ENCODE measurements at regions not wholly inside any gene's neighbourhood (a gene's known extent, or its start where the extent isn't known, plus 50 kb on each side); places are given as distances from the start of the nearest gene placed in this dataset.

- Mint-ChIP-seq H3K36me3 (no peaks in the 10 kb centered on the region), H3K27me3 (no peaks in the 10 kb centered on the region), H3K9me3 (peaks cover 6% of the 10 kb centered on the region), H3K27ac (no peak overlapping the region), H3K4me3 (no peak overlapping the region), H3K4me1 (ENCODE audit: low read depth) (no peaks in the 10 kb centered on the region)
- DNase-seq, result no peak
- ChIA-PET POLR2A (no interaction called here), CTCF (no interaction called here)
- intact Hi-C loops (cut with micrococcal nuclease), result no loop called here
Observed at GRCh38 chr21:16504766-16505165, 775.0 kb downstream of the USP25 start.

GRCh38 chr21:16509476-16509875 is 779.7 kb downstream of the USP25 start:
- Mint-ChIP-seq H3K27me3 (no peaks in the 10 kb centered on the region), H3K4me3 (no peak overlapping the region), H3K27ac (no peak overlapping the region), H3K36me3 (no peaks in the 10 kb centered on the region), H3K9me3 (peaks cover 6% of the 10 kb centered on the region), H3K4me1 (ENCODE audit: low read depth) (no peaks in the 10 kb centered on the region)
- intact Hi-C loops (cut with micrococcal nuclease), result no loop called here
- ChIA-PET CTCF (no interaction called here), POLR2A (no interaction called here)
- DNase-seq, result no peak

GRCh38 chr21:16514316-16514715 is 784.5 kb downstream of the USP25 start:
- CTCF ChIA-PET, result no interaction called here
- DNase-seq, result no peak
- Mint-ChIP-seq H3K27me3 (no peaks in the 10 kb centered on the region), H3K27ac (no peak overlapping the region), H3K4me3 (no peak overlapping the region), H3K4me1 (ENCODE audit: low read depth) (no peaks in the 10 kb centered on the region), H3K36me3 (no peaks in the 10 kb centered on the region), H3K9me3 (peaks cover 9% of the 10 kb centered on the region)
- POLR2A ChIA-PET, result no interaction called here
- intact Hi-C loops (cut with micrococcal nuclease), result no loop called here

GRCh38 chr21:16517383-16517782 is 787.6 kb downstream of the USP25 start:
- ChIA-PET CTCF (no interaction called here), POLR2A (no interaction called here)
- DNase-seq, result no peak
- H3K27ac Mint-ChIP-seq, result no peak overlapping the region
- H3K4me1 Mint-ChIP-seq (ENCODE audit: low read depth), result no peaks in the 10 kb centered on the region
- intact Hi-C loops (cut with micrococcal nuclease), result no loop called here
- no peaks in the 10 kb centered on the region for H3K36me3 Mint-ChIP-seq
- H3K9me3 Mint-ChIP-seq, result peaks cover 8% of the 10 kb centered on the region
- H3K4me3 Mint-ChIP-seq, result no peak overlapping the region
- H3K27me3 Mint-ChIP-seq, result no peaks in the 10 kb centered on the region

GRCh38 chr21:16519036-16519435 is 789.3 kb downstream of the USP25 start:
- ChIA-PET CTCF (no interaction called here), POLR2A (no interaction called here)
- no peak for DNase-seq
- Mint-ChIP-seq H3K9me3 (peaks cover 8% of the 10 kb centered on the region), H3K36me3 (no peaks in the 10 kb centered on the region), H3K4me3 (no peak overlapping the region), H3K4me1 (ENCODE audit: low read depth) (no peaks in the 10 kb centered on the region), H3K27ac (no peak overlapping the region), H3K27me3 (no peaks in the 10 kb centered on the region)
- intact Hi-C loops (cut with micrococcal nuclease), result no loop called here

GRCh38 chr21:16519644-16520043 is 789.9 kb downstream of the USP25 start:
- ChIA-PET POLR2A (no interaction called here), CTCF (no interaction called here)
- Mint-ChIP-seq H3K36me3 (no peaks in the 10 kb centered on the region), H3K9me3 (peaks cover 8% of the 10 kb centered on the region), H3K27ac (no peak overlapping the region), H3K4me1 (ENCODE audit: low read depth) (no peaks in the 10 kb centered on the region), H3K27me3 (no peaks in the 10 kb centered on the region), H3K4me3 (no peak overlapping the region)
- intact Hi-C loops (cut with micrococcal nuclease), result no loop called here
- no peak for DNase-seq

- H3K27me3 Mint-ChIP-seq, result no peaks in the 10 kb centered on the region
- intact Hi-C loops (cut with micrococcal nuclease), result no loop called here
- peaks cover 5% of the 10 kb centered on the region for H3K9me3 Mint-ChIP-seq
- ChIA-PET CTCF (no interaction called here), POLR2A (no interaction called here)
- no peak overlapping the region for H3K4me3 Mint-ChIP-seq
- H3K4me1 Mint-ChIP-seq (ENCODE audit: low read depth), result no peaks in the 10 kb centered on the region
- H3K27ac Mint-ChIP-seq, result no peak overlapping the region
- H3K36me3 Mint-ChIP-seq, result no peaks in the 10 kb centered on the region
- DNase-seq, result no peak
Observed at GRCh38 chr21:16522548-16522947, 792.8 kb downstream of the USP25 start.

- Mint-ChIP-seq H3K36me3 (no peaks in the 10 kb centered on the region), H3K9me3 (peaks cover 20% of the 10 kb centered on the region), H3K27ac (no peak overlapping the region), H3K4me1 (ENCODE audit: low read depth) (no peaks in the 10 kb centered on the region), H3K4me3 (no peak overlapping the region), H3K27me3 (no peaks in the 10 kb centered on the region)
- intact Hi-C loops (cut with micrococcal nuclease), result no loop called here
- POLR2A ChIA-PET, result no interaction called here
- DNase-seq, result no peak
- CTCF ChIA-PET, result no interaction called here
Observed at GRCh38 chr21:16530656-16531055, 800.9 kb downstream of the USP25 start.

GRCh38 chr21:16532840-16533239 is 803.1 kb downstream of the USP25 start:
- DNase-seq, result no peak
- ChIA-PET CTCF (no interaction called here), POLR2A (no interaction called here)
- Mint-ChIP-seq H3K27ac (no peak overlapping the region), H3K9me3 (peaks cover 16% of the 10 kb centered on the region), H3K36me3 (no peaks in the 10 kb centered on the region), H3K27me3 (no peaks in the 10 kb centered on the region), H3K4me1 (ENCODE audit: low read depth) (no peaks in the 10 kb centered on the region), H3K4me3 (no peak overlapping the region)
- intact Hi-C loops (cut with micrococcal nuclease), result no loop called here

GRCh38 chr21:16533692-16534407 is 804.1 kb downstream of the USP25 start:
- POLR2A ChIA-PET, result no interaction called here

GRCh38 chr21:16534408-16535101 is 804.8 kb downstream of the USP25 start:
- Mint-ChIP-seq H3K27ac (no peak overlapping the region), H3K9me3 (peaks cover 10% of the 10 kb centered on the region), H3K36me3 (no peaks in the 10 kb centered on the region), H3K27me3 (no peaks in the 10 kb centered on the region), H3K4me1 (ENCODE audit: low read depth) (no peaks in the 10 kb centered on the region), H3K4me3 (no peak overlapping the region)
- intact Hi-C loops (cut with micrococcal nuclease), result no loop called here
- CTCF ChIA-PET, result interaction anchor here (0.6 kb wide), 1 partner anchor 8 kb away, joined by 4 read pairs; no protein-coding TSS in a partner anchor
- POLR2A ChIA-PET, result no interaction called here
- no peak for DNase-seq

More at GRCh38 chr21:16533692-16534407, 804.1 kb downstream of the USP25 start:
- intact Hi-C loops (cut with micrococcal nuclease), result no loop called here
- Mint-ChIP-seq H3K27ac (no peak overlapping the region), H3K27me3 (no peaks in the 10 kb centered on the region), H3K4me1 (ENCODE audit: low read depth) (no peaks in the 10 kb centered on the region), H3K36me3 (no peaks in the 10 kb centered on the region), H3K4me3 (no peak overlapping the region), H3K9me3 (peaks cover 14% of the 10 kb centered on the region)
- CTCF ChIA-PET, result no interaction called here
- no peak for DNase-seq

GRCh38 chr21:16535102-16535422 is 805.3 kb downstream of the USP25 start:
- Mint-ChIP-seq H3K36me3 (no peaks in the 10 kb centered on the region), H3K27ac (no peak overlapping the region), H3K4me1 (ENCODE audit: low read depth) (no peaks in the 10 kb centered on the region), H3K4me3 (no peak overlapping the region), H3K9me3 (peaks cover 9% of the 10 kb centered on the region), H3K27me3 (no peaks in the 10 kb centered on the region)
- ChIA-PET CTCF (interaction anchor here (0.6 kb wide), 1 partner anchor 8 kb away, joined by 4 read pairs; no protein-coding TSS in a partner anchor), POLR2A (no interaction called here)
- intact Hi-C loops (cut with micrococcal nuclease), result no loop called here
- DNase-seq, result no peak

- H3K4me3 Mint-ChIP-seq, result no peak overlapping the region
- peaks cover 9% of the 10 kb centered on the region for H3K9me3 Mint-ChIP-seq
- CTCF ChIA-PET, result no interaction called here
- H3K27ac Mint-ChIP-seq, result no peak overlapping the region
- intact Hi-C loops (cut with micrococcal nuclease), result no loop called here
- H3K27me3 Mint-ChIP-seq, result no peaks in the 10 kb centered on the region
- POLR2A ChIA-PET, result no interaction called here
- no peaks in the 10 kb centered on the region for H3K4me1 Mint-ChIP-seq (ENCODE audit: low read depth)
- no peak for DNase-seq
- H3K36me3 Mint-ChIP-seq, result no peaks in the 10 kb centered on the region
Observed at GRCh38 chr21:16535626-16536025, 805.8 kb downstream of the USP25 start.

Data from activated CD4-positive, alpha-beta memory T cell treated with anti-CD3 and anti-CD28 coated beads for 36 hours (primary cell).